Fibroblast of lung (primary cell): ENCODE measurements at regions not wholly inside any gene's neighbourhood (a gene's known extent, or its start where the extent isn't known, plus 50 kb on each side); places are given as distances from the start of the nearest gene placed in this dataset.
A peak's percentile ranks its signal among the peaks of the same experiment; 100 is the strongest.

Experiments
- DNase-seq, 2 donors: peaks; one replicate each; pipeline versions ENCODE4 v3.0.0 to v3.0.0-alpha.2; 2010; ENCODE audit warnings: low read depth in 2 of 2
- H2AFZ ChIP-seq: 2 replicates; pipeline ENCODE4 v1.5.1; 2012; ENCODE audit warnings: low read length, control low read depth, inconsistent platforms
- H3K27ac ChIP-seq: 2 replicates; pipeline ENCODE4 v1.5.1; 2011; ENCODE audit warnings: low read length, control low read depth; ENCODE audit not compliant: insufficient read depth
- H3K27me3 ChIP-seq: 2 replicates; pipeline ENCODE4 v1.5.1; 2011; ENCODE audit warnings: mild to moderate bottlenecking, low read length; ENCODE audit not compliant: control insufficient read depth, insufficient read depth
- H3K36me3 ChIP-seq: 2 replicates; pipeline ENCODE4 v1.5.1; 2011; ENCODE audit warnings: low read length; ENCODE audit not compliant: control insufficient read depth, insufficient read depth
- H3K4me1 ChIP-seq: 2 replicates; pipeline ENCODE4 v1.5.1; 2011; ENCODE audit warnings: low read length; ENCODE audit not compliant: control insufficient read depth, insufficient read depth; ENCODE audit errors: extremely low read depth
- H3K4me2 ChIP-seq: 2 replicates; pipeline ENCODE4 v1.5.1; 2011; ENCODE audit warnings: low read length, control low read depth; ENCODE audit not compliant: insufficient read depth; ENCODE audit errors: extremely low read depth
- H3K4me3 ChIP-seq, 4 experiments: fragments of 200-600 bp in 1 of 4; sonication (generic) in 1 of 4; replicated peaks in 1 of 4; 2 replicates each; pipeline ENCODE4 v1.5.1; 2011 to 2016; ENCODE audit warnings: low read length in 4 of 4, low read depth in 3 of 4, mild to moderate bottlenecking in 3 of 4, control low read depth in 2 of 4, inconsistent platforms in 1 of 4, mixed read lengths in 1 of 4; ENCODE audit not compliant: insufficient read depth in 1 of 4; ENCODE audit errors: control extremely low read depth in 1 of 4
- H3K79me2 ChIP-seq: 2 replicates; pipeline ENCODE4 v1.5.1; 2012; ENCODE audit warnings: mild to moderate bottlenecking, low read length, inconsistent platforms; ENCODE audit not compliant: control insufficient read depth, insufficient read depth
- H3K9ac ChIP-seq: 2 replicates; pipeline ENCODE4 v1.5.1; 2011; ENCODE audit warnings: mild to moderate bottlenecking, low read length, control low read depth; ENCODE audit not compliant: insufficient read depth
- H3K9me3 ChIP-seq: 2 replicates; pipeline ENCODE4 v1.5.1; 2012; ENCODE audit warnings: low read depth, low read length; ENCODE audit not compliant: control insufficient read depth, insufficient read depth
- H4K20me1 ChIP-seq: 2 replicates; pipeline ENCODE4 v1.5.1; 2011; ENCODE audit warnings: low read length; ENCODE audit not compliant: control insufficient read depth, insufficient read depth; ENCODE audit errors: extremely low read depth
- EZH2 ChIP-seq: IDR thresholded peaks from 2 replicates; pipeline ENCODE4 v1.5.1; 2012; ENCODE audit warnings: low read length, control low read depth, mild to moderate bottlenecking; ENCODE audit errors: missing control alignments
- TF ChIP-seq, protein P1 (sequence below), 2 donors: IDR thresholded peaks in 1 of 2; conservative IDR thresholded peaks in 1 of 2; 1 replicate in 1 of 2; 2 replicates in 1 of 2; pipeline ENCODE4 v1.5.1; 2011 to 2012; ENCODE audit warnings: low read length in 2 of 2, control low read depth in 1 of 2, inconsistent platforms in 1 of 2, low read depth in 1 of 2, mild to moderate bottlenecking in 1 of 2

DNA sequence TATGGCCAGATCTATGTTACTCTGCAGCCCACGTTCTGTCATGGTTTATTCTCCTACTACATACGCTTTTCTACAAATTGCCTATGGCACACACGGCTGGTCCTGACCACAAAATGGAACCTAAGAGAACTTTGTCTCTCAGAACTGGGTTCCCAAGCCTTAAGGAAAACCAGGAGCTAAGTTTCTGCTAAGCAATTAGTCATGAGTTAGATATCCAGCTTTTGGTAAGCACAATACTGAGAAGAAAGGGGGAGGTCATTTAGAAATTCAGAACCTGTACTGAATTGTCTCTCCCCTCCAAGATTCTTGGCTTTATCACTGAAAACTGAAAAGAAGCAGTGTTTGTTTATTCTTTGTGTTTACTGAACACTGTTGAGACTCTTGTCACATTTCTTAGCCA, 283.5 kb upstream of the TANK start:
- Histone ChIP-seq H3K4me1 (no peaks in the 10 kb centered on the region), H4K20me1 (no peaks in the 10 kb centered on the region), H3K27ac (no peak overlapping the region), H3K9me3 (no peaks in the 10 kb centered on the region), H3K4me2 (no peak overlapping the region), H3K4me3 (no peak overlapping the region), H3K36me3 (no peaks in the 10 kb centered on the region), H3K27me3 (no peaks in the 10 kb centered on the region), H2AFZ (no peak overlapping the region), H3K9ac (no peak overlapping the region), H3K79me2 (no peaks in the 10 kb centered on the region)
- TF ChIP-seq, protein P1, sequence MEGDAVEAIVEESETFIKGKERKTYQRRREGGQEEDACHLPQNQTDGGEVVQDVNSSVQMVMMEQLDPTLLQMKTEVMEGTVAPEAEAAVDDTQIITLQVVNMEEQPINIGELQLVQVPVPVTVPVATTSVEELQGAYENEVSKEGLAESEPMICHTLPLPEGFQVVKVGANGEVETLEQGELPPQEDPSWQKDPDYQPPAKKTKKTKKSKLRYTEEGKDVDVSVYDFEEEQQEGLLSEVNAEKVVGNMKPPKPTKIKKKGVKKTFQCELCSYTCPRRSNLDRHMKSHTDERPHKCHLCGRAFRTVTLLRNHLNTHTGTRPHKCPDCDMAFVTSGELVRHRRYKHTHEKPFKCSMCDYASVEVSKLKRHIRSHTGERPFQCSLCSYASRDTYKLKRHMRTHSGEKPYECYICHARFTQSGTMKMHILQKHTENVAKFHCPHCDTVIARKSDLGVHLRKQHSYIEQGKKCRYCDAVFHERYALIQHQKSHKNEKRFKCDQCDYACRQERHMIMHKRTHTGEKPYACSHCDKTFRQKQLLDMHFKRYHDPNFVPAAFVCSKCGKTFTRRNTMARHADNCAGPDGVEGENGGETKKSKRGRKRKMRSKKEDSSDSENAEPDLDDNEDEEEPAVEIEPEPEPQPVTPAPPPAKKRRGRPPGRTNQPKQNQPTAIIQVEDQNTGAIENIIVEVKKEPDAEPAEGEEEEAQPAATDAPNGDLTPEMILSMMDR (conservative IDR thresholded peaks at IDR 0.05 in 1 of 2, IDR thresholded peaks at IDR 0.05 in 1 of 2; ENCODE audit: low read depth in 1 of 2, low read length in 2 of 2): no peak
- no peak for TF ChIP-seq EZH2
- peak in 1 of 2 donors; percentile 34 for DNase-seq

DNA sequence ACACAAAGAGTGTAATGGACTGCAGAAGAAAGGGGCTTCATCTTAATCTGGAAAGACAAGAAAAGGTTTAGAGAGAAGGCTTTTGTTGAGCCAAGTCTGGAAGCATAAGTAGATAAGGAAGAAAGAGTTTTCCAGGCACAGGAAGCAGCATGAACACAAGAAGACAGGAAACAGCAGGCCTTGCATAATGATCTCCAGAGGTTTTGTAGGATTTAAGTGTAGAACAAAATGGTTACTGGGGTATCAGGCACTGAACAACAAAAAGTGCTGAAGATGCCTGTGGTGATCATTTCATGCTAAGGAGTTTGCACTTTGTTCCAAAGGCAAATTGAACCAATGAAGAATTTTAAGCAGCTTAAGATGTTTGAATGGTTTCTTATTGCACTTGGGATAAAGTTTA, 281.6 kb upstream of the TANK start:
- Histone ChIP-seq H3K27me3 (no peaks in the 10 kb centered on the region), H3K79me2 (no peaks in the 10 kb centered on the region), H3K9me3 (no peaks in the 10 kb centered on the region), H3K36me3 (no peaks in the 10 kb centered on the region), H2AFZ (no peak overlapping the region), H4K20me1 (no peaks in the 10 kb centered on the region), H3K4me2 (no peak overlapping the region), H3K9ac (no peak overlapping the region), H3K4me3 (no peak overlapping the region), H3K27ac (no peak overlapping the region), H3K4me1 (no peaks in the 10 kb centered on the region)
- DNase-seq: no peak
- TF ChIP-seq, protein P1 (conservative IDR thresholded peaks at IDR 0.05 in 1 of 2, IDR thresholded peaks at IDR 0.05 in 1 of 2; ENCODE audit: low read depth in 1 of 2, low read length in 2 of 2): no peak
- no peak for TF ChIP-seq EZH2

DNA sequence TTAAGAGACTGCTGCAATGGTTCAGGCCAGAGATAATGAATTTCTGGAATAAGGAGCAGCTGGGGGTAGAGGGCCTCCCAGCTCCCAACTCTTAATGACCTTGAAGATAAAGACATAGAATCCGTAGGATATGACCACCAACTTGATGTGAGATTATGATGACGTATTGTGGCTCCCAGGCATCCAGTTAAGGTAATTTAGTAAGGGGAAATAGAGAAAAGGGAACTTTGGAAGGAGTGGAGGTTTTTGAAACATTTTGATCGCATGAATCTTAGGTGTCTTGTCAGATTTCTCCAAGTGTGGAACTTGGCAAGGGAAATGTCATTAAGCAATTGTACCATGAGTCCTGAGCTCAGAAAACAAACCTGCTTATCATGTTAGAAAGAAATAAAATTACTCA, 277.3 kb upstream of the TANK start:
- Histone ChIP-seq H3K79me2 (no peaks in the 10 kb centered on the region), H3K36me3 (no peaks in the 10 kb centered on the region), H3K9me3 (no peaks in the 10 kb centered on the region), H3K4me3 (no peak overlapping the region), H3K4me2 (no peak overlapping the region), H4K20me1 (no peaks in the 10 kb centered on the region), H3K27ac (no peak overlapping the region), H3K9ac (no peak overlapping the region), H3K27me3 (no peaks in the 10 kb centered on the region), H3K4me1 (no peaks in the 10 kb centered on the region), H2AFZ (no peak overlapping the region)
- DNase-seq: peak in 1 of 2 donors; percentile 7
- TF ChIP-seq EZH2: no peak
- TF ChIP-seq, protein P1 (conservative IDR thresholded peaks at IDR 0.05 in 1 of 2, IDR thresholded peaks at IDR 0.05 in 1 of 2; ENCODE audit: low read depth in 1 of 2, low read length in 2 of 2): no peak
